Mesenchymal stem cell (in vitro differentiated cells and primary cell): ENCODE measurements at regions not wholly inside any gene's neighbourhood (a gene's known extent, or its start where the extent isn't known, plus 50 kb on each side); places are given as distances from the start of the nearest gene placed in this dataset.

ENCODE experiments used
- DNase-seq: peaks from one replicate; pipeline ENCODE4 v3.0.0-alpha.2; 2013
- H2AFZ ChIP-seq: one replicate; pipeline ENCODE4 v1.6.1; 2013; ENCODE audit warnings: low read depth, mild to moderate bottlenecking, control low read depth, inconsistent platforms, low read length, moderate library complexity
- H2AK5ac ChIP-seq: 2 replicates; pipeline ENCODE4 v1.6.1; 2013; ENCODE audit warnings: low read length, moderate library complexity, mild to moderate bottlenecking, inconsistent platforms; ENCODE audit not compliant: severe bottlenecking
- H2BK120ac ChIP-seq: one replicate; pipeline ENCODE4 v1.6.1; 2013; ENCODE audit warnings: low read depth, mild to moderate bottlenecking, inconsistent platforms, low read length, moderate library complexity
- H2BK12ac ChIP-seq, 2 experiments: one replicate each; pipeline ENCODE4 v1.6.1; 2013; ENCODE audit warnings: inconsistent platforms in 2 of 2, low read length in 2 of 2, mild to moderate bottlenecking in 2 of 2, moderate library complexity in 2 of 2, control low read depth in 1 of 2
- H2BK15ac ChIP-seq: one replicate; pipeline ENCODE4 v1.6.1; 2013; ENCODE audit warnings: mild to moderate bottlenecking, low read depth, inconsistent platforms; ENCODE audit not compliant: poor library complexity, severe bottlenecking
- H2BK5ac ChIP-seq: 2 replicates; pipeline ENCODE4 v1.6.1; 2013; ENCODE audit warnings: low read depth, mild to moderate bottlenecking, low read length, control low read depth, inconsistent platforms; ENCODE audit not compliant: poor library complexity, severe bottlenecking
- H3K14ac ChIP-seq, 2 experiments: one replicate each; pipeline ENCODE4 v1.6.1; 2013; ENCODE audit warnings: inconsistent platforms in 2 of 2, low read length in 2 of 2, control low read depth in 1 of 2, mild to moderate bottlenecking in 1 of 2, moderate library complexity in 1 of 2
- H3K18ac ChIP-seq, 2 experiments: one replicate each; pipeline ENCODE4 v1.6.1; 2013; ENCODE audit warnings: inconsistent platforms in 2 of 2, low read length in 2 of 2, control low read depth in 1 of 2, low read depth in 1 of 2, mild to moderate bottlenecking in 1 of 2
- H3K23ac ChIP-seq, 2 experiments: one replicate each; pipeline ENCODE4 v1.6.1; 2013; ENCODE audit warnings: inconsistent platforms in 2 of 2, low read length in 2 of 2, mild to moderate bottlenecking in 2 of 2, moderate library complexity in 2 of 2, control low read depth in 1 of 2
- H3K27ac ChIP-seq: 2 replicates; pipeline ENCODE4 v1.5.1; 2013; ENCODE audit warnings: mild to moderate bottlenecking, moderate library complexity, low read length, control low read depth, inconsistent platforms; ENCODE audit not compliant: poor library complexity, severe bottlenecking
- H3K27me3 ChIP-seq, 2 experiments: 2 replicates each; pipeline versions ENCODE4 v1.6.1 to v1.7.0; 2013; ENCODE audit warnings: low read length in 2 of 2, mild to moderate bottlenecking in 2 of 2, moderate library complexity in 2 of 2, control low read depth in 1 of 2, inconsistent platforms in 1 of 2; ENCODE audit not compliant: control insufficient read depth in 1 of 2, insufficient read depth in 1 of 2
- H3K36me3 ChIP-seq, 2 experiments: 2 replicates each; pipeline versions ENCODE4 v1.6.1 to v1.7.0; 2013; ENCODE audit warnings: low read length in 2 of 2, control low read depth in 1 of 2, inconsistent platforms in 1 of 2, low read depth in 1 of 2, mild to moderate bottlenecking in 1 of 2; ENCODE audit not compliant: insufficient read depth in 2 of 2, control insufficient read depth in 1 of 2
- H3K4ac ChIP-seq, 2 experiments: one replicate each; pipeline ENCODE4 v1.6.1; 2013; ENCODE audit warnings: inconsistent platforms in 2 of 2, low read length in 2 of 2, mild to moderate bottlenecking in 2 of 2, moderate library complexity in 2 of 2, control low read depth in 1 of 2, low read depth in 1 of 2
- H3K4me1 ChIP-seq: 2 replicates; pipeline ENCODE4 v1.6.1; 2013; ENCODE audit warnings: low read depth, low read length, control low read depth; ENCODE audit not compliant: control insufficient read depth, insufficient read depth
- H3K4me2 ChIP-seq: 2 replicates; pipeline ENCODE4 v1.6.1; 2013; ENCODE audit warnings: low read length, mild to moderate bottlenecking, inconsistent platforms; ENCODE audit not compliant: poor library complexity, severe bottlenecking
- H3K4me3 ChIP-seq, 2 experiments: 2 replicates each; pipeline versions ENCODE4 v1.5.1 to v1.7.0; 2013; ENCODE audit warnings: low read length in 2 of 2, mild to moderate bottlenecking in 2 of 2, control low read depth in 1 of 2, low read depth in 1 of 2; ENCODE audit not compliant: insufficient read depth in 1 of 2
- H3K79me1 ChIP-seq: replicated peaks from 2 replicates; pipeline ENCODE4 v1.6.1; 2013; ENCODE audit warnings: mild to moderate bottlenecking, control low read depth, low read length, inconsistent platforms; ENCODE audit not compliant: poor library complexity, severe bottlenecking
- H3K9ac ChIP-seq: 2 replicates; pipeline ENCODE4 v1.7.0; 2013; ENCODE audit warnings: mild to moderate bottlenecking, low read length, moderate library complexity
- H3K9me3 ChIP-seq: 2 replicates; pipeline ENCODE4 v1.7.0; 2013; ENCODE audit warnings: mild to moderate bottlenecking, low read length; ENCODE audit not compliant: control insufficient read depth
- H4K8ac ChIP-seq: one replicate; pipeline ENCODE4 v1.6.1; 2013; ENCODE audit warnings: inconsistent platforms, mild to moderate bottlenecking, low read length, moderate library complexity
- H4K91ac ChIP-seq: one replicate; pipeline ENCODE4 v1.6.1; 2013; ENCODE audit warnings: mild to moderate bottlenecking, low read length, inconsistent platforms
- WGBS: methylation state at CpG from one replicate; pipeline ENCODE4 v1.1.7; 2013; ENCODE audit warnings: mixed read lengths; 5-methylcytosine and 5-hydroxymethylcytosine counted together

GRCh38 chr5:126120939-126121338 lies 302.3 kb upstream of the GRAMD2B start:
- Histone ChIP-seq H3K79me1 (no peaks in the 10 kb centered on the region), H3K9ac (no peak overlapping the region), H2BK5ac (no peak overlapping the region), H3K4me2 (no peak overlapping the region), H3K23ac (no peak overlapping the region), H3K4me1 (peaks cover 8% of the 10 kb centered on the region), H4K91ac (no peak overlapping the region), H2BK120ac (no peak overlapping the region), H3K18ac (no peak overlapping the region), H3K4ac (no peak overlapping the region), H3K9me3 (no peaks in the 10 kb centered on the region), H2AFZ (no peak overlapping the region), H3K4me3 (no peak overlapping the region), H2AK5ac (no peak overlapping the region), H3K36me3 (no peaks in the 10 kb centered on the region), H3K14ac (no peak overlapping the region), H2BK12ac (no peak overlapping the region), H4K8ac (no peak overlapping the region), H3K27me3 (no peaks in the 10 kb centered on the region), H3K27ac (no peak overlapping the region), H2BK15ac (no peak overlapping the region)
- DNase-seq: no peak
- WGBS: 90% methylated on average over 1 of the region's 1 CpG

DNA sequence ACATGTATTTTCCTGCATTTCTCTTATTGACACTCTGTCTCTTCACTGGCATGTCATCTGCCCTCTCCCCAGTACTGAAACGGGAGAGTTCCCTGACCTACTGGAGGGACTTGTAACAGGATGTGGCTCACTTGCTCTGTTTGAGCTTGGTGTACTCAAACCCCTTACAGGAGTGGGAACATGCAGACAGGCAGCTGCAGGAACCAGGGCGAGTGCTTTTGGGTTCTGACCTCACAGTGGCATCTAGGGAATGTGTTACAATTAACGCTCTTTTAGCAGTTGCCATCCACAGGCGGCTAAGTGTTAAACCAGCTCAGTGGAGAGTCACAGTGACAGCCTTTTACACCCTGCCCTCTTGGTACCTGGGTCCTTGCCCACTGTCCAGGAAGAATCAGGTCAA lies 300.3 kb upstream of the GRAMD2B start:
- H3K23ac ChIP-seq: no peak overlapping the region
- no peak overlapping the region for H3K4me3 ChIP-seq
- H3K36me3 ChIP-seq: no peaks in the 10 kb centered on the region
- no peak overlapping the region for H2BK15ac ChIP-seq
- H3K27me3 ChIP-seq: no peaks in the 10 kb centered on the region
- no peak overlapping the region for H4K91ac ChIP-seq
- WGBS: 18% methylated on average over 4 of the region's 4 CpGs
- peak; percentile 22 for DNase-seq
- no peak overlapping the region for H2AK5ac ChIP-seq
- H2BK5ac ChIP-seq: no peak overlapping the region
- no peak overlapping the region for H3K14ac ChIP-seq
- no peak overlapping the region for H2AFZ ChIP-seq
- no peaks in the 10 kb centered on the region for H3K79me1 ChIP-seq
- H3K4ac ChIP-seq: peak overlapping the region in 1 of 2 experiments; percentile 12
- no peak overlapping the region for H3K9ac ChIP-seq
- H3K4me2 ChIP-seq: no peak overlapping the region
- peak overlapping the region in 1 of 2 experiments; percentile 4 for H2BK12ac ChIP-seq
- H3K27ac ChIP-seq: no peak overlapping the region
- H2BK120ac ChIP-seq: no peak overlapping the region
- no peaks in the 10 kb centered on the region for H3K9me3 ChIP-seq
- peaks cover 8% of the 10 kb centered on the region for H3K4me1 ChIP-seq
- H4K8ac ChIP-seq: peak overlapping the region; percentile 12
- no peak overlapping the region for H3K18ac ChIP-seq

DNA sequence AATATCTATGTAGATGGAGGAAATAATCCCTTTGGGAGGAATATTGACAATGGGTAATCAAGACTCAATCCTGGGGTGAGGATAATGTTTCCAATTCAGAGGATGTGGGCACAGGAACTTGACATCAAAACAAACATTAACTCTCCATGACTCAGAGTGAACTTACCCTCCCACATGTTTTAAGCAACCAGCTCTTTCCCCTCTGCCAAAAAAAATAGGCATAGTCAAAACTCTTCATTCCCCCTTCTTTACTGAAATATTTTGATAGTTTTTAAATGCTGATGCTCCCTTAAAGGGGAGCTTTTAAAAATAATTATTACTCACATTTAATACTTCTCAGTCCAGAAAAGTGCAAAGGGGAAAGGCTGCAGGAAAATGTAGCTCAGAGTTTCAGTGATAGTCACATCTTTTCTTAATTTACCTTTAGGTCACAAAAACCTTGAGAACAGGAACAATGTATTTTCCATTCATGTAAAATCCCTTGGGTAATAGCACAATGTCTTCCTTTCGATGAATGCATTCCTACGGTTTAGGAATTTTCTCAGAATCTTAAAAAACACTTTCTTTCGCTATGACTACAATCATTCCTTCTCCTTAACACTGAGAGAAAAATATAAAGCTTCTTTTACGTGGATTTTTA lies 298.4 kb upstream of the GRAMD2B start:
- Histone ChIP-seq H3K9ac (peak overlapping the region; percentile 37), H2BK15ac (no peak overlapping the region), H2BK120ac (no peak overlapping the region), H3K79me1 (no peaks in the 10 kb centered on the region), H4K8ac (no peak overlapping the region), H3K18ac (no peak overlapping the region), H3K36me3 (no peaks in the 10 kb centered on the region), H3K4ac (no peak overlapping the region), H2AFZ (no peak overlapping the region), H3K27me3 (no peaks in the 10 kb centered on the region), H3K9me3 (no peaks in the 10 kb centered on the region), H3K4me1 (peaks cover 8% of the 10 kb centered on the region), H2AK5ac (no peak overlapping the region), H3K27ac (no peak overlapping the region), H2BK12ac (no peak overlapping the region), H3K4me2 (no peak overlapping the region), H4K91ac (no peak overlapping the region), H2BK5ac (no peak overlapping the region), H3K4me3 (no peak overlapping the region), H3K14ac (no peak overlapping the region), H3K23ac (no peak overlapping the region)
- DNase-seq: peak; percentile 31
- 52% methylated on average over 2 of the region's 4 CpGs for WGBS

DNA sequence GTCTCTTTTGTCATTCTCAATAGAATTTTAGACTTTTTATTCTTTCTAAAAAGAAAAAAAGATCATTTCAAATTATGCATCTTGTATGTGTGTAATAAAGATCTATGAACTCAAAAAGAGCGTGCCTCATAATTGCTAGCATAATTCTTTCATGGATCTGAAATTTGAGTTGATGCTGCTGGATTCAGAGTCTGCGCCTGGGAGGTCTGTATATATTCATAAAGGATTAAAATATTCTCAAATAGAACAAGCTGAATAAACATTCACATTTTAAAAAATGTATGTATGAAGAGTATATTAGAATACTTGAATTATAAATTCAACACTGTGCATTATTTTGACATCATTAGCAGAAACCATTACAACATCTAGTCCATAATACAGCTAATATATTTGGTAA lies 297.8 kb upstream of the GRAMD2B start:
- no peak overlapping the region for H3K23ac ChIP-seq
- H3K4ac ChIP-seq: no peak overlapping the region
- no peak for DNase-seq
- no peak overlapping the region for H3K14ac ChIP-seq
- no peak overlapping the region for H3K4me2 ChIP-seq
- peaks cover 1% of the 10 kb centered on the region for H3K9me3 ChIP-seq
- H3K4me1 ChIP-seq: peaks cover 8% of the 10 kb centered on the region
- H2BK15ac ChIP-seq: no peak overlapping the region
- H2BK12ac ChIP-seq: no peak overlapping the region
- no peaks in the 10 kb centered on the region for H3K36me3 ChIP-seq
- H3K27ac ChIP-seq: no peak overlapping the region
- H4K8ac ChIP-seq: no peak overlapping the region
- WGBS: no CpG with 5 or more reads among the region's 2 CpGs
- peak overlapping the region; percentile 37 for H3K9ac ChIP-seq
- no peak overlapping the region for H4K91ac ChIP-seq
- H2BK5ac ChIP-seq: no peak overlapping the region
- H3K4me3 ChIP-seq: no peak overlapping the region
- no peak overlapping the region for H2AK5ac ChIP-seq
- H2BK120ac ChIP-seq: no peak overlapping the region
- H2AFZ ChIP-seq: no peak overlapping the region
- no peaks in the 10 kb centered on the region for H3K79me1 ChIP-seq
- H3K18ac ChIP-seq: no peak overlapping the region
- H3K27me3 ChIP-seq: no peaks in the 10 kb centered on the region
